ENCODE measurements at regions not wholly inside any gene's neighbourhood (a gene's known extent, or its start where the extent isn't known, plus 50 kb on each side); places are given as distances from the start of the nearest gene placed in this dataset.

- no peak overlapping the region for H3K4me3 ChIP-seq (replicated peaks in 1 of 2; ENCODE audit: low read depth in 2 of 2, low read length in 2 of 2)
- no peak for TF ChIP-seq CTCF (IDR thresholded peaks at IDR 0.05; ENCODE audit: low read depth, low read length)
- DNase-seq (ENCODE audit: low read depth in 2 of 2): peak; percentile 10 to 13
These were observed 780.3 kb downstream of the SUGCT start for GRCh38 chr7:40915071-40915470.

Measured in cardiac fibroblast (primary cell).